Neural cell (in vitro differentiated cells): ENCODE measurements at regions not wholly inside any gene's neighbourhood (a gene's known extent, or its start where the extent isn't known, plus 50 kb on each side); places are given as distances from the start of the nearest gene placed in this dataset.

Experiments used
- CTCF ChIP-seq: fragments of 450-650 bp; IDR thresholded peaks from 2 replicates; pipeline ENCODE4 v1.5.1; 2014; ENCODE audit warnings: antibody characterized with exemption, mild to moderate bottlenecking, moderate library complexity; ENCODE audit not compliant: poor library complexity, severe bottlenecking
- EP300 ChIP-seq: fragments of 450-650 bp; conservative IDR thresholded peaks from 2 replicates; pipeline ENCODE4 v1.6.1; 2014; ENCODE audit warnings: antibody characterized with exemption, mild to moderate bottlenecking, moderate library complexity; ENCODE audit not compliant: poor library complexity, severe bottlenecking
- EZH2 ChIP-seq: fragments of 200-600, 300-800 bp; shearing (Covaris generic), sonication (generic); IDR thresholded peaks from 2 replicates; pipeline ENCODE4 v1.6.1; 2014; ENCODE audit warnings: antibody characterized with exemption, low read length, borderline replicate concordance, mild to moderate bottlenecking; ENCODE audit not compliant: insufficient read depth, poor library complexity, severe bottlenecking
- POLR2AphosphoS5 ChIP-seq: IDR thresholded peaks from 2 replicates; pipeline ENCODE4 v1.6.1; 2012
- REST ChIP-seq: IDR thresholded peaks from 2 replicates; pipeline ENCODE4 v1.6.1; 2012; ENCODE audit warnings: borderline replicate concordance
- TAF1 ChIP-seq: IDR thresholded peaks from 2 replicates; pipeline ENCODE4 v1.6.1; 2012; ENCODE audit warnings: low read depth

GRCh38 chr3:72297481-72297880 lies 512.5 kb upstream of the PROK2 start:
- TF ChIP-seq EZH2 = no peak
- TF ChIP-seq REST = no peak
- TF ChIP-seq POLR2AphosphoS5 = no peak
- no peak for TF ChIP-seq CTCF
- no peak for TF ChIP-seq EP300
- TF ChIP-seq TAF1 = no peak
